Memory B cell (primary cell): ENCODE measurements at regions not wholly inside any gene's neighbourhood (a gene's known extent, or its start where the extent isn't known, plus 50 kb on each side); places are given as distances from the start of the nearest gene placed in this dataset.

Experiments used
- ATAC-seq: fragments of 150-1000 bp; cut with Tn5 transposase; 2 replicates; pipeline ENCODE4 v1.10.0; 2021; ENCODE audit warnings: low read depth, mild to moderate bottlenecking, moderate library complexity
- DNase-seq, 2 donors: peaks; one replicate each; pipeline ENCODE4 v3.0.0; 2022; ENCODE audit warnings: low spot score in 2 of 2
- H3K27ac Mint-ChIP-seq: one replicate; pipeline ENCODE4 v1.8.0; 2022; ENCODE audit warnings: mild to moderate bottlenecking, moderate library complexity, mixed read lengths
- H3K27me3 Mint-ChIP-seq: one replicate; pipeline ENCODE4 v1.8.0; 2022; ENCODE audit warnings: mixed read lengths
- H3K36me3 Mint-ChIP-seq: one replicate; pipeline ENCODE4 v1.8.0; 2022; ENCODE audit warnings: mild to moderate bottlenecking, mixed read lengths
- H3K4me1 Mint-ChIP-seq: one replicate; pipeline ENCODE4 v1.8.0; 2022; ENCODE audit warnings: mixed read lengths
- H3K4me3 Mint-ChIP-seq: one replicate; pipeline ENCODE4 v1.8.0; 2022; ENCODE audit warnings: mild to moderate bottlenecking, moderate library complexity, mixed read lengths
- H3K9me3 Mint-ChIP-seq: one replicate; pipeline ENCODE4 v1.8.0; 2022; ENCODE audit warnings: mixed read lengths

GRCh38 chr10:105989995-105990394 lies 1174.5 kb downstream of the SORCS1 start:
- no peaks in the 10 kb centered on the region for H3K27me3 Mint-ChIP-seq
- peaks cover 2% of the 10 kb centered on the region for H3K9me3 Mint-ChIP-seq
- no peak for ATAC-seq
- H3K4me1 Mint-ChIP-seq, result no peaks in the 10 kb centered on the region
- no peaks in the 10 kb centered on the region for H3K36me3 Mint-ChIP-seq
- no peak overlapping the region for H3K27ac Mint-ChIP-seq
- H3K4me3 Mint-ChIP-seq, result no peak overlapping the region
- DNase-seq, result no peak

GRCh38 chr10:105988848-105989247 lies 1175.7 kb downstream of the SORCS1 start:
- ATAC-seq, result no peak
- no peak overlapping the region for H3K4me3 Mint-ChIP-seq
- H3K27me3 Mint-ChIP-seq, result no peaks in the 10 kb centered on the region
- no peaks in the 10 kb centered on the region for H3K4me1 Mint-ChIP-seq
- no peak overlapping the region for H3K27ac Mint-ChIP-seq
- H3K36me3 Mint-ChIP-seq, result no peaks in the 10 kb centered on the region
- peaks cover 3% of the 10 kb centered on the region for H3K9me3 Mint-ChIP-seq
- DNase-seq, result no peak

GRCh38 chr10:105986912-105987635 lies 1177.4 kb downstream of the SORCS1 start:
- Mint-ChIP-seq H3K36me3 (no peaks in the 10 kb centered on the region), H3K9me3 (peaks cover 3% of the 10 kb centered on the region), H3K27me3 (no peaks in the 10 kb centered on the region), H3K4me3 (no peak overlapping the region), H3K4me1 (no peaks in the 10 kb centered on the region), H3K27ac (no peak overlapping the region)
- DNase-seq, result no peak
- ATAC-seq, result no peak

- no peak for DNase-seq
- Mint-ChIP-seq H3K36me3 (no peaks in the 10 kb centered on the region), H3K27ac (no peak overlapping the region), H3K4me3 (no peak overlapping the region), H3K9me3 (peaks cover 3% of the 10 kb centered on the region), H3K27me3 (no peaks in the 10 kb centered on the region), H3K4me1 (no peaks in the 10 kb centered on the region)
- no peak for ATAC-seq
These were observed 1178.0 kb downstream of the SORCS1 start for GRCh38 chr10:105986486-105986885.

- ATAC-seq (no peak), DNase-seq (no peak)
- no peak overlapping the region for H3K27ac Mint-ChIP-seq
- H3K27me3 Mint-ChIP-seq, result no peaks in the 10 kb centered on the region
- H3K4me1 Mint-ChIP-seq, result no peaks in the 10 kb centered on the region
- H3K9me3 Mint-ChIP-seq, result peaks cover 4% of the 10 kb centered on the region
- no peaks in the 10 kb centered on the region for H3K36me3 Mint-ChIP-seq
- H3K4me3 Mint-ChIP-seq, result no peak overlapping the region
These were observed 1181.8 kb downstream of the SORCS1 start for GRCh38 chr10:105982735-105983134.

GRCh38 chr10:105981679-105982078 lies 1182.8 kb downstream of the SORCS1 start:
- H3K9me3 Mint-ChIP-seq, result peaks cover 4% of the 10 kb centered on the region
- H3K4me3 Mint-ChIP-seq, result no peak overlapping the region
- H3K27ac Mint-ChIP-seq, result no peak overlapping the region
- no peaks in the 10 kb centered on the region for H3K27me3 Mint-ChIP-seq
- no peaks in the 10 kb centered on the region for H3K4me1 Mint-ChIP-seq
- no peak for ATAC-seq
- DNase-seq, result no peak
- H3K36me3 Mint-ChIP-seq, result no peaks in the 10 kb centered on the region

- DNase-seq (no peak), ATAC-seq (no peak)
- Mint-ChIP-seq H3K36me3 (no peaks in the 10 kb centered on the region), H3K4me1 (no peaks in the 10 kb centered on the region), H3K9me3 (peaks cover 2% of the 10 kb centered on the region), H3K27me3 (no peaks in the 10 kb centered on the region), H3K4me3 (no peak overlapping the region), H3K27ac (no peak overlapping the region)
These were observed 1189.6 kb downstream of the SORCS1 start for GRCh38 chr10:105974803-105975456.

GRCh38 chr10:105973902-105974301 lies 1190.6 kb downstream of the SORCS1 start:
- Mint-ChIP-seq H3K27me3 (no peaks in the 10 kb centered on the region), H3K4me3 (no peak overlapping the region), H3K4me1 (no peaks in the 10 kb centered on the region), H3K9me3 (peaks cover 4% of the 10 kb centered on the region), H3K36me3 (no peaks in the 10 kb centered on the region), H3K27ac (no peak overlapping the region)
- ATAC-seq (no peak), DNase-seq (no peak)

- DNase-seq (no peak), ATAC-seq (no peak)
- Mint-ChIP-seq H3K9me3 (peaks cover 4% of the 10 kb centered on the region), H3K4me3 (no peak overlapping the region), H3K27me3 (no peaks in the 10 kb centered on the region), H3K4me1 (no peaks in the 10 kb centered on the region), H3K36me3 (no peaks in the 10 kb centered on the region), H3K27ac (no peak overlapping the region)
These were observed 1191.1 kb downstream of the SORCS1 start for GRCh38 chr10:105973360-105973759.

- H3K36me3 Mint-ChIP-seq, result no peaks in the 10 kb centered on the region
- no peak overlapping the region for H3K27ac Mint-ChIP-seq
- DNase-seq (no peak), ATAC-seq (no peak)
- H3K4me3 Mint-ChIP-seq, result no peak overlapping the region
- H3K4me1 Mint-ChIP-seq, result no peaks in the 10 kb centered on the region
- H3K27me3 Mint-ChIP-seq, result no peaks in the 10 kb centered on the region
- peaks cover 8% of the 10 kb centered on the region for H3K9me3 Mint-ChIP-seq
These were observed 1193.0 kb downstream of the SORCS1 start for GRCh38 chr10:105971460-105971859.

- no peak overlapping the region for H3K27ac Mint-ChIP-seq
- DNase-seq (no peak), ATAC-seq (no peak)
- no peaks in the 10 kb centered on the region for H3K4me1 Mint-ChIP-seq
- peaks cover 2% of the 10 kb centered on the region for H3K27me3 Mint-ChIP-seq
- H3K4me3 Mint-ChIP-seq, result no peak overlapping the region
- no peaks in the 10 kb centered on the region for H3K36me3 Mint-ChIP-seq
- peaks cover 8% of the 10 kb centered on the region for H3K9me3 Mint-ChIP-seq
These were observed 1194.6 kb downstream of the SORCS1 start for GRCh38 chr10:105969884-105970377.

GRCh38 chr10:105968666-105969065 lies 1195.8 kb downstream of the SORCS1 start:
- DNase-seq, result no peak
- Mint-ChIP-seq H3K9me3 (peaks cover 8% of the 10 kb centered on the region), H3K27ac (no peak overlapping the region), H3K27me3 (peaks cover 2% of the 10 kb centered on the region), H3K4me1 (no peaks in the 10 kb centered on the region), H3K36me3 (no peaks in the 10 kb centered on the region), H3K4me3 (no peak overlapping the region)
- no peak for ATAC-seq

- Mint-ChIP-seq H3K27me3 (peaks cover 2% of the 10 kb centered on the region), H3K4me3 (no peak overlapping the region), H3K27ac (no peak overlapping the region), H3K36me3 (no peaks in the 10 kb centered on the region), H3K9me3 (peaks cover 8% of the 10 kb centered on the region), H3K4me1 (no peaks in the 10 kb centered on the region)
- ATAC-seq, result no peak
- no peak for DNase-seq
These were observed 1197.2 kb downstream of the SORCS1 start for GRCh38 chr10:105967256-105967655.

- no peak for ATAC-seq
These were observed 1199.4 kb downstream of the SORCS1 start for GRCh38 chr10:105965141-105965540.

GRCh38 chr10:105964009-105964408 lies 1200.5 kb downstream of the SORCS1 start:
- Mint-ChIP-seq H3K36me3 (no peaks in the 10 kb centered on the region), H3K27me3 (peaks cover 2% of the 10 kb centered on the region), H3K27ac (no peak overlapping the region), H3K9me3 (peaks cover 4% of the 10 kb centered on the region), H3K4me3 (no peak overlapping the region), H3K4me1 (no peaks in the 10 kb centered on the region)
- DNase-seq (no peak), ATAC-seq (no peak)

More at GRCh38 chr10:105965141-105965540, 1199.4 kb downstream of the SORCS1 start:
- H3K4me1 Mint-ChIP-seq, result no peaks in the 10 kb centered on the region
- peaks cover 2% of the 10 kb centered on the region for H3K27me3 Mint-ChIP-seq
- no peak overlapping the region for H3K4me3 Mint-ChIP-seq
- H3K36me3 Mint-ChIP-seq, result no peaks in the 10 kb centered on the region
- H3K27ac Mint-ChIP-seq, result no peak overlapping the region
- no peak for DNase-seq
- H3K9me3 Mint-ChIP-seq, result peaks cover 6% of the 10 kb centered on the region
